GM19043 (cell line): ENCODE measurements at regions not wholly inside any gene's neighbourhood (a gene's known extent, or its start where the extent isn't known, plus 50 kb on each side); places are given as distances from the start of the nearest gene placed in this dataset.
"Not testable (repeated sequence)": the region's sequence is repeated elsewhere in the genome, so short reads cannot be mapped to it uniquely, and the experiment has no call there.

Experiments
- ATAC-seq: cut with Tn5 transposase; IDR thresholded peaks from one replicate; pipeline ENCODE4 v1.9.1; 2021; ENCODE audit warnings: low read depth; ENCODE audit not compliant: unreplicated experiment

GRCh38 chr16:85445064-85445778, 167.9 kb upstream of the GSE1 start:
- no peak for ATAC-seq

GRCh38 chr16:85445779-85446222, 167.3 kb upstream of the GSE1 start:
- ATAC-seq = no peak

DNA sequence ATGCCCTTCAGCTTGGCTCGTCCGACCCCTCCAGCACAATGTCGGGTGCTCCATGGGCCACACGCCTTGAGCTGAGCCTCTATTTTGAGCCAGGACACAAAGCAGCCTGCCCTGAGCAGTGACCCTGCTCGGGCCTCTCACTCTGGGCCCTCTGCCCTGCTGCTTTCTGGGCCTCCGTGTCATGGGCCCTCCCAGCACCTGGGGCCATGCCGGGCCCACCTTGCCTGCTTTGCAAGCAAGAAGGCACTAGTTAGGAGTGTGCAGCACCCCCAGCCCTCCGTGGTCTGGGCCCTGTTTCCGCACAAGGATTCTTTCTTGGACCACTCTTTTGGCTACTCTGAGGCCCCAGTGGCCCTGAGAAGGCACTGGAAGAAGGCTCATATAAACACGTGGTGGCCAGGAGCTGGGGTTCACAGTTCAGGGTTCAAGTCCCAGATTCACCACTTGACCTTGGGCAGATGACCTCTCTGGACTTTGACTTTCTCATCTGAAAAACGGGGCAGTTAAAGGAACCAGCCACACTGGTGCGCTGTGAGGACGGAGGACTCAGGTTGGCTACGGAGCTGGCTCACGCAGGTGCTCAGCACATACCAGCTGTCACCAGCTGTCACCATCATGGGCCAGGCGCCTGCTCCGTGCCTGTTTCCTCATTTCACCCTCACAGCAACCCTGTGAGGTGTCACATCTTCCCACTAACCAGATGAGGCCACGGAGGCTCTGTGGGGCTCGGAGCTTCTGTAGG, 166.0 kb upstream of the GSE1 start:
- ATAC-seq = no peak

DNA sequence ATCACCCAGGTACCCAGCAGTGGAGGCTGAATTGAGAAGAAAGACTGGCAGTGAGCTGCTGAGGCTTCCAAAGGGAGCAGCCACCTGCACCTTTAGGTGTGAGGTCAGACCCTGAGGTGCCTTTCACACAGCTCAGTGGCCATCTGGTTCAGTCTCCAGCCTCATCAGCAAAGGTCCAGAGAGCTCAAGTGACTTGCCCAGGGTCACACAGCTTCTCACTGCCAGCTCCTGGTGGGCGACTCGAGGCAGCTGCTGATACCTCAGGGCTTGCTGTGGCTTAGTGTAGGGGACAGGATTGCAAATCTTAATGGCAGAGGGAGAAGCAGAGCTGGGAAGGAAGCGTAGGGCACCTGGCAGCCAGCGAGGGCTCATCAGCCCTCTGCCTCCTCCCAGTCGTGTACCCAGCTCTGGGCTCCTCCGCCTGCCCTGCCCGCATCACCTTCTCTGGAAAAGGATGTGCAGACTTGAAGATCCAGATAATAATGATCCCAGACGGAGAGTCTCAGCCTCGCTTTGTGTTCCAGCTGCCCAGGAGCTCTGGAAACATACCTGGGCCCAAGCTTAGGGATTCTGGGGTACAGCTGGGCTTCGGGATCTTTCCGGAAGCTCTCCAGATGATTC, 165.3 kb upstream of the GSE1 start:
- no peak for ATAC-seq

DNA sequence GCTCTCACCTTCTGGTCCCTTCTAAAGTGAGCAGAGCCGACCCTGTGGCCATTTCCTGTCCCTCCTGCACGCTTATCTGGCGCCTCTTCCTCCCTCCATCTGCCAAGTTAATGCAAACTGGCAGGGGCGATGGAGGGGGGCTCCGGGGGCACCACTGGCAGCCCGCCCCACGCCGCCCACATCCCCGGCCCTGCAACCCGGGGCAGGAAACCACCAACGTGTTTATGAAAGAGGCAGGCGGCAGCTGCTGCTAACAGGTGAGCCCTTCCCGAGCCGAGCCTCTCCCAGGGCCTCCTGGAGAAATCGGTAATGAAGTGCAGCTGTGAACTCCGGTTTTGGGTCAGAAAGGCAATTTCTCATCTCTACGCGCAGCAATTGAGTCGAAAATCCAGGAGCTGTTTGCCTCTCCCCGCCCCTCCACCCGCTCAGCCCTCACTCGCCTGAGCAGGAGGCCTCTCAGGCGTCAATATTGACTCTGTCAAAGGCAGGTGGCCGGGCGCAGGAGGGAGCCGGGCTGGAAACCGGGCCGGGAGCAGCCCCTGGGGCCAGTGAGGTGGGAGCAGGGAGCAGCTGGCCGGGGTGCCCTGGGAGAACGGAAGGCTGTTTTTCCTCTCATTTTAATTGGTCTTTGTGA, 164.4 kb upstream of the GSE1 start:
- no peak for ATAC-seq

DNA sequence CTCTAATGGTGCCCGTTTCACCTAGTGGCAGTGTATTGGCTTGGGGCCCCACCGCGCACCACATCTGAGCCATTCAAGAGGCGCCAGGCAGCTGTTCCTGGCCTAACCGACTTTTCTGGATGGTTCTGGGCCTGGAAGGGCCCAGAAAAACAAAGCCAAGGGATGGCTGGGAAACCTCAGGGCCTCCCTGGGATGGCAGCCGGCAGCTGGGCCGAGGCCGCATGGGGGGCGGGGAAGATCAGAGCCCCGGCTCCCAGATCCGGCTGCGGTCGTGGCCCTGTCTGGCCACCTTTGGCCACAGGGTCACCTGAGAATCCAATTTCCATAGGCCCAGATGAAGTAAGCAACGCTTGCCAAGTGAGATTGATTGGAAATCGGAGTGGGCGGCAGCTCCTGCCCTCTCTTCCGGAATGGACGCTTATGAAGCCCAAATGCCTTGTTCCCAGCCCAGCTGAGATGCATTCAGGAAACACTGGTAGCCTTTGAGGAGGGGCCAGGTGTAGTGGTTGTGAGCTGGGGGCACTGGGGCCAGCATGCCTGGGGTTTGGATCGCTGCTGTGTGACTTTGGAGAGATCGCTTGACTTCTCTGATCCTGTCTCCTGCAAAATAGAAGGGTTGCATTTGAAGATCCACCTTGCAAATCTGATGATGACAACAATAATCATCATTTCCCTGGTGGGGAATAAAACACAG, 163.8 kb upstream of the GSE1 start:
- ATAC-seq = no peak

GRCh38 chr16:85449885-85450245, 163.3 kb upstream of the GSE1 start:
- no peak for ATAC-seq

- ATAC-seq = not testable (repeated sequence)
Measured at GRCh38 chr16:85451142-85451541, 162.0 kb upstream of the GSE1 start.

DNA sequence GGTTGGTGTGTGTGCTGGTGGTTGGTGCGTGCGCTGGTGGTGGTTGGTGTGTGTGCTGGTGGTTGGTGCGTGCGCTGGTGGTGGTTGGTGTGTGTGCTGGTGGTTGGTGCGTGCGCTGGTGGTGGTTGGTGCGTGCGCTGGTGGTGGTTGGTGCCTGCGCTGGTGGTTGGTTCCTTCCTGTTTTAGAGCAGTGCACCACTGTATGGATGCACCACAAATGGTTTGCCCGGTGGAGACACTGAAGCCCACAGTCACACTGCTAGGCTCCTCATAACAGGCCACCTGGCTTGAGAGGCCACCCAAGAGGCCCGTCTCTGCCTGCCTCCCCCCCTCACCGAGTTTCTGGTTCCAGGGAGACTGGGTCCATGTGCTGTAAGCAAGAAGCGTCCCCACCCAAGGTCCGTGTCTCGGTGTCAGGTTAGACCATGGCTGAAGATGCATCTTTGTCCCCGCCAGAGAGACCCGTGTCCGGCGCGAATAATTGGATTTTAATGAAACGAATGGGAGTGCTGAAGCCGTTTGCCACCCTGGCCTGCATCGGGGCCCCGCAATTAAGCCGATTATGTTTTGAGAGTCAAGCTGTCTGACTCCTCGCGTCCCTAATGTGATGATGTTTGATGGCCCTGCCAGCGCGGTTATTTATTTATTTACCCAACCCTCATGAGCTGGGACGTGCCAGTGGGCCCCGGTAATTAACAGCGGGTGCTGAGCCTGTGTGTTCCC, 161.3 kb upstream of the GSE1 start:
- ATAC-seq = no peak

DNA sequence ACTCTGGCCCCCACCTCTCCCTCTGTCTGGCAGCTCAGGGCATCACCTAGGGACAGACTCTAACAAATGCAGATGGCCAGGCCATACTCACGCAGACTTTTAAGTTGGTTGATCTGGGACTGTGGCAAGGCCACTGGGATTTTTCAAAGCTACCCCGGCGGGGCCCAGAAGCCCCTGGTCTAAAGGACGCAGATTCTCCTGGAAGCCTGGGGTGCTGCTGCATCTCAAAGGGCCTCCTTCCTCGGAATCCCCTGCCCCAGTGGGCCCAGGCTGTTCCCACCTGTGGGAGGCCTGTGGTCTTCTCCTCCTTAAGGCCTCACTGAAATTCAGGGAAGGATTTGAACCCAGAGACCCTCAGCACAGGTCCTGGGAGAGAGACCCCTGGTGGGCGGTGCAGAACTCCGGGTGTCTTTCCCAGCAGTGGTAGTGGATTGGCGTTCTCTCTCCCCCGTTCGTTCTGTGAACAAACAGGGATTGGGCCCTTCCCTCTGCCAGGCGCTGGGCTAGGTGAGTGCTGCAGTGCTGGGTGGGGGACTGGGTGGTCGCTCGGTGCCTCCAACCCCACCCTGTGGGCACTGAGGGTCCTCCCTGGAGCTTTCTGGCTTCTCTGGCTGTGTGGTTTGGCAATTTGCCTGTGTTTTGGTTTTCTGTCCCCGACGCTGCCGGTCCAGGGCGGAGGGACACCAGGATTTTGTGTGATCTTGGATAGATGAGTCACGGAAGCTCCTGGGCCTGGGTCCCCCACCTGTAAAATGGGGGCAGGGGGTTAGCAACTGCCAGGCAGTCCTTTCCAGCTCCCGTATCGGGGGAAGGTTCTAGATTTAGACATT, 160.5 kb upstream of the GSE1 start:
- ATAC-seq = no peak

- no peak for ATAC-seq
Measured at GRCh38 chr16:85453194-85453678, 159.9 kb upstream of the GSE1 start.

- ATAC-seq = no peak
Measured at GRCh38 chr16:85453703-85454102, 159.4 kb upstream of the GSE1 start.

DNA sequence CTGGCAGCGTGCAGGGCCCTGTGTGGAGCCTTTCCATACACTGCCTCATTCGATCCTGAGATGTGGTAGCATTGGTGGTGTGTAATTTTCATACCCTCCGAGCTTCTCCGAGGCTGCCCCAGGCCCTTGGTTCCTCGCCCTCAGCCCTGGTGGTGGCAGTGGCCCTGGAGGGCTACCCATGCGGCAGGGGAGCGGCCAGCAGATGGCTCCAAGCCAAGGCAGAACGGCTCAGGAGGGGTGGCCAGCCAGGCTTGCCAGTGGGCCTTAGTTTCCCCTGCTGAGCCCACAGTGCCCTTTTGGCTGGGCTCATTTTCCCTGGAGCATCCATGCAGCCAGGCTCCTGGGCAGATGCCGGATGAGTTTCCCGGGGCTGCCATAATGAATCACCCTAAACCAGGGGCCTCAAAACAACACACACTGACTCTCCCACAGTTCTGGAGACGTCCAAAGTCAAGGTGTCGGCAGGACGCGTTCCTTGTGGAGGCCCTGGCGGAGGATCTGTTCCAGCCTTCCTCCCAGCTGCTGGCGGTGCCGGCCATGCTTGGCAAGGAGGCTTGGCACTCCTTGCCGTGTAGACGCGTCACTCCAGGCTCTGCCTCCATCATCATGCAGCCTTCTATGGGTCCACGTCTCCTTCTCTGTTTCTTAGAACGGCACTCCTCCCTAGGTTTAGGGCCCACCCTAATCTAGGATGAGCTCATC, 158.8 kb upstream of the GSE1 start:
- ATAC-seq = no peak

DNA sequence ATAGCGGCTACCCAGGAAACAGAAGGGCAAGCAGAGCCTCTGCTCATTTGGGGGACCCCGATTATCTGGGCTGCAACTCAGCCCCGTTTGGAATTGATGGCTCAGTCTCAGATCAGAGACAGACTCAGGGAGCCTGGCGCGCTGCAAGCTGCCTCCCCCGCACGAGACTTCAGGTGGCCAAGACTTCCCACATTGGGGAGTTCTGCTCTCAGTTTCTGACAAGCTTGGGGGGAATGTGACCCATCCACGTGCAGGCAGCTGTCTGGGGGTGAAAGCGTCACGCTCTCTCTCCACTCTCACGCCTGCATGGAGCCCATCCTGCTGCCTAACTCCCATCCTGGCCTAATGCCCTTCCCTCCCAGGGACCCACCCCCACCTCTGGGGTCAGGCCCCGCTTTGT, 157.6 kb upstream of the GSE1 start:
- ATAC-seq = no peak

DNA sequence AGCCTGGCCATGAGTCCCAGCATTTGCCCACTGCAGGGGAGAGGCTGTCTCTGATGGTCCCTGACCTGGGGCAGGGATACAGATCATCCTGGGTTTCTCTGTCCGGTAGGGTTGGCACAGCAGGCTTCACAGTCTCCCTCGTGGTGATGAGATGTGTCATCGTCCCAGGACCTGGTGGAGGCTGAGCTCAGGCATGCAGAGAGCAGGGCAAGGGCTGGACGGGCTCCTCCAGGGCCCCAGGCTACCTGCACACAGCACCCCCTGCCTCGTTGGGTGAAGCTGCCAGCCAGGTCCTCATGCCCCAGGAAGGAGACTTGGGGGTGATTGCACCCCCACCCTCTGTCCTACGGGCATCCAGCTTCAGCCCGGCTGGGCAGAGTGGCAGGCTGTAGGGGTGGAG, 155.8 kb upstream of the GSE1 start:
- ATAC-seq = no peak

- ATAC-seq = no peak
Measured at GRCh38 chr16:85458968-85459367, 154.2 kb upstream of the GSE1 start.

DNA sequence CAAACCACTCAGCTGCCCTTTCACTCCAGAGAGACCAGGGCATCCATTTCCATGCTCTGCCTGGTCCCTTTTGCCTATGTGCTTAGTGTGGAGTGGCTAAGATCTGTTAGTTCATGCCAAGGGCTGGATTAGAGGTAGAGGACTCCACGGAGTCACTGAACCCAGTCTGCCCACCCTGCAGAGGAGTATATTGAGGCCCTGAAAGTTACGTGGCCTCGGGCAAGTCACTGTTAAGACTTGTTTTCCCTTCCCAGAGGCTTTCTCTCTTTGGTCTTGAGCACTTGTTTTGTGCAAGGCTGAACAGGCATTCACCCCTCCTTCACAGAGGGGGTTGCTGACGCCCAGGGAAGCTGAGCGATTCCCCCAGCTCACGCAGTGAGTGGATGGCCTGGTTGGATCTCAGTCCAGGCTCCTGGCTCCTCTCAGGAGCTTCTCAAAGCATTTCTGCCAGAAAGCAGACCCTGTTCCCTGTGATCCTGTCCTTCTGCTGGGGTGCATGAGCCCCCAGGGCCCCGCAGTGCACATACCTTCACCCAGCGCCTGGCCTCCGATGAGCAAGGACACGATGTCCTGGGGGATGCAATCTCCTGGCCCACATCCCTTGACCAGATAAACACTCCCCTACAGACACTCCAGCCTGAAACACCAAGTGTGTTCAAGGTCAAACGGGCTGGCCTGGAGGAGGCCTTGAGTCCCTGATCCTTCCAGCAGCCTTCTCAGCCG, 153.4 kb upstream of the GSE1 start:
- ATAC-seq = no peak
